ENCODE measurements at regions not wholly inside any gene's neighbourhood (a gene's known extent, or its start where the extent isn't known, plus 50 kb on each side); places are given as distances from the start of the nearest gene placed in this dataset.

DNA sequence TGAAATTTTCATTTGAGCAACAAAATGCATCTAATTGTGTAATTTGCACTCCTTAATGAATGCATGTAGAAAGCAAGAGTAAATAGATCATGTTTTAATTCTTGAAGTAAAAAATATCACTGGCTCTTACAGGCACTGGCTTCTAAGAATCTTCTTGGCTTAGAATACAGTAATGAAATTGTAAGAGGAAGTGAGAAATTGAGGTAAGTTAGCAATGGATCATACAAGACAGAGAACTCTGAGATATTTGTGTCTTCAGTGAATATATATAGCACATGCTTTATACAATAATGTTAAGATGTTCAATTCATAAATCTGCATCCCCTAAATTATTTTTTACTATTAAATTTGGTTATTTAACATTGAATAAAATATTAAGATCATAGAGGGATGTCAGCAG, 465.0 kb downstream of the CNTN3 start (continued):
- TF ChIP-seq PRDM15 (CRISPR knock-in tag; IDR thresholded peaks at IDR 0.05) (no peak), E2F5 (CRISPR knock-in tag; IDR thresholded peaks at IDR 0.05) (no peak), ZNF317 (CRISPR knock-in tag; IDR thresholded peaks at IDR 0.05; ENCODE audit: borderline replicate concordance, low read depth) (no peak), ZNF263 (CRISPR knock-in tag; IDR thresholded peaks at IDR 0.05; ENCODE audit: low read depth) (no peak), NFE2L1 (CRISPR knock-in tag; IDR thresholded peaks at IDR 0.05) (no peak), SMAD3 (CRISPR knock-in tag; IDR thresholded peaks at IDR 0.05; ENCODE audit: borderline replicate concordance) (no peak), TP53 (CRISPR knock-in tag; IDR thresholded peaks at IDR 0.05) (no peak)
- TF ChIP-seq, protein P1, sequence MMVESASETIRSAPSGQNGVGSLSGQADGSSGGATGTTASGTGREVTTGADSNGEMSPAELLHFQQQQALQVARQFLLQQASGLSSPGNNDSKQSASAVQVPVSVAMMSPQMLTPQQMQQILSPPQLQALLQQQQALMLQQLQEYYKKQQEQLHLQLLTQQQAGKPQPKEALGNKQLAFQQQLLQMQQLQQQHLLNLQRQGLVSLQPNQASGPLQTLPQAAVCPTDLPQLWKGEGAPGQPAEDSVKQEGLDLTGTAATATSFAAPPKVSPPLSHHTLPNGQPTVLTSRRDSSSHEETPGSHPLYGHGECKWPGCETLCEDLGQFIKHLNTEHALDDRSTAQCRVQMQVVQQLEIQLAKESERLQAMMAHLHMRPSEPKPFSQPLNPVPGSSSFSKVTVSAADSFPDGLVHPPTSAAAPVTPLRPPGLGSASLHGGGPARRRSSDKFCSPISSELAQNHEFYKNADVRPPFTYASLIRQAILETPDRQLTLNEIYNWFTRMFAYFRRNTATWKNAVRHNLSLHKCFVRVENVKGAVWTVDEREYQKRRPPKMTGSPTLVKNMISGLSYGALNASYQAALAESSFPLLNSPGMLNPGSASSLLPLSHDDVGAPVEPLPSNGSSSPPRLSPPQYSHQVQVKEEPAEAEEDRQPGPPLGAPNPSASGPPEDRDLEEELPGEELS (CRISPR knock-in tag; IDR thresholded peaks at IDR 0.05): no peak

- no peaks in the 10 kb centered on the region for H3K4me1 Mint-ChIP-seq
- ChIA-PET POLR2A (no interaction called here), CTCF (no interaction called here)
- no peak for ATAC-seq
- H3K4me3 Mint-ChIP-seq: no peak overlapping the region
- TF ChIP-seq, protein P2, sequence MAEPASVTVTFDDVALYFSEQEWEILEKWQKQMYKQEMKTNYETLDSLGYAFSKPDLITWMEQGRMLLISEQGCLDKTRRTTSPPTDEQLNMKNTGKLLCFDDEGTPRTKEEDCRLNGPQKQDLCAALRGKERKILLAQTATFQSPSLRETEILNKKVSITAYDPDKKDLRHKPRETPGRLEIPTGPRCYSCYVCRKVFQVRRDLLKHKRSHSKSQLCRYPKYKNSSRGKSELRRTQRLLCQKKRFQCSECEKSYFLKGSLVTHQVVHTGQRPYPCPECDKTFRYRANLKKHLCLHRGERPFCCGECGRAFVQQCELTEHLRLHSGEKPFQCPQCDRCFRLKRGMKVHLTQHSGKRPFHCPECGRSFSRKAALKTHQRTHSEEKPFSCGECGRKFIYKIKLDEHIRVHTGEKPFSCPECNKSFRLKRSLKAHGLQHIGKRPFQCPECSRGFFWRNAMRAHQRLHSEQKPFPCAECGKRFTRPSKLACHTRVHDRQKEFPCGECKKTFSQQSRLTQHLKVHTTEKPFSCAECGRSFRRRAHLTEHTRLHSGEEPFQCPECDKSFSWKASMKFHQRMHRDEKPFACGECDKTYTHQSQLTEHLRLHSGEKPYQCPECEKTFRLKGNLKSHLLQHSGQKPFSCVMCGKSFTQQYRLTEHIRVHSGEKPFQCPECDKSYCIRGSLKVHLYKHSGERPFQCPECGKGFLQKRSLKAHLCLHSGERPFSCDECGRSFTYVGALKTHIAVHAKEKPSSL (CRISPR knock-in tag; conservative IDR thresholded peaks at IDR 0.05): no peak
- TF ChIP-seq, protein P3, sequence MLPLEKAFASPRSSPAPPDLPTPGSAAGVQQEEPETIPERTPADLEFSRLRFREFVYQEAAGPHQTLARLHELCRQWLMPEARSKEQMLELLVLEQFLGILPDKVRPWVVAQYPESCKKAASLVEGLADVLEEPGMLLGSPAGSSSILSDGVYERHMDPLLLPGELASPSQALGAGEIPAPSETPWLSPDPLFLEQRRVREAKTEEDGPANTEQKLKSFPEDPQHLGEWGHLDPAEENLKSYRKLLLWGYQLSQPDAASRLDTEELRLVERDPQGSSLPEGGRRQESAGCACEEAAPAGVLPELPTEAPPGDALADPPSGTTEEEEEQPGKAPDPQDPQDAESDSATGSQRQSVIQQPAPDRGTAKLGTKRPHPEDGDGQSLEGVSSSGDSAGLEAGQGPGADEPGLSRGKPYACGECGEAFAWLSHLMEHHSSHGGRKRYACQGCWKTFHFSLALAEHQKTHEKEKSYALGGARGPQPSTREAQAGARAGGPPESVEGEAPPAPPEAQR (CRISPR knock-in tag; IDR thresholded peaks at IDR 0.05): no peak
- TF ChIP-seq AFF4 (CRISPR knock-in tag; IDR thresholded peaks at IDR 0.05; ENCODE audit: borderline replicate concordance): no peak
- TF ChIP-seq, protein P4, sequence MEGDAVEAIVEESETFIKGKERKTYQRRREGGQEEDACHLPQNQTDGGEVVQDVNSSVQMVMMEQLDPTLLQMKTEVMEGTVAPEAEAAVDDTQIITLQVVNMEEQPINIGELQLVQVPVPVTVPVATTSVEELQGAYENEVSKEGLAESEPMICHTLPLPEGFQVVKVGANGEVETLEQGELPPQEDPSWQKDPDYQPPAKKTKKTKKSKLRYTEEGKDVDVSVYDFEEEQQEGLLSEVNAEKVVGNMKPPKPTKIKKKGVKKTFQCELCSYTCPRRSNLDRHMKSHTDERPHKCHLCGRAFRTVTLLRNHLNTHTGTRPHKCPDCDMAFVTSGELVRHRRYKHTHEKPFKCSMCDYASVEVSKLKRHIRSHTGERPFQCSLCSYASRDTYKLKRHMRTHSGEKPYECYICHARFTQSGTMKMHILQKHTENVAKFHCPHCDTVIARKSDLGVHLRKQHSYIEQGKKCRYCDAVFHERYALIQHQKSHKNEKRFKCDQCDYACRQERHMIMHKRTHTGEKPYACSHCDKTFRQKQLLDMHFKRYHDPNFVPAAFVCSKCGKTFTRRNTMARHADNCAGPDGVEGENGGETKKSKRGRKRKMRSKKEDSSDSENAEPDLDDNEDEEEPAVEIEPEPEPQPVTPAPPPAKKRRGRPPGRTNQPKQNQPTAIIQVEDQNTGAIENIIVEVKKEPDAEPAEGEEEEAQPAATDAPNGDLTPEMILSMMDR (IDR thresholded peaks at IDR 0.05): no peak
- H3K27me3 Mint-ChIP-seq (ENCODE audit: low read depth): no peaks in the 10 kb centered on the region
- no peaks in the 10 kb centered on the region for H3K9me3 Mint-ChIP-seq
- no peak overlapping the region for H3K27ac Mint-ChIP-seq
- H3K36me3 Mint-ChIP-seq: no peaks in the 10 kb centered on the region
- DNase-seq (ENCODE audit: low spot score): no peak
These were observed 469.2 kb downstream of the CNTN3 start for GRCh38 chr3:74145277-74145676.
